Heart left ventricle (tissue), 16 donors: ENCODE measurements at regions not wholly inside any gene's neighbourhood (a gene's known extent, or its start where the extent isn't known, plus 50 kb on each side); places are given as distances from the start of the nearest gene placed in this dataset.

ENCODE experiments used
- ATAC-seq, 4 donors: fragments of 200-7000 bp; cut with Tn5 transposase; one replicate each; pipeline ENCODE4 v1.9.1; 2020 to 2022; ENCODE audit warnings: moderate library complexity in 4 of 4, mild to moderate bottlenecking in 3 of 4, moderate number of reproducible peaks in 1 of 4
- DNase-seq, 5 donors: peaks; one replicate each; pipeline ENCODE4 v3.0.0-alpha.2; 2020
- H3K27ac ChIP-seq, 12 donors: fragments of 200-600 bp; sonication (generic) in 4 of 12; one replicate each; pipeline versions ENCODE4 v1.5.0 to v1.8.0; 2016 to 2022; ENCODE audit warnings: mild to moderate bottlenecking in 2 of 12
- H3K27me3 ChIP-seq, 9 donors: fragments of 200-600 bp; sonication (generic) in 2 of 9; one replicate each; pipeline versions ENCODE4 v1.5.1 to v1.8.0; 2016 to 2022; ENCODE audit warnings: mild to moderate bottlenecking in 3 of 9
- H3K36me3 ChIP-seq, 9 donors: fragments of 200-600 bp; sonication (generic) in 2 of 9; one replicate each; pipeline versions ENCODE4 v1.5.0 to v1.8.0; 2018 to 2022; ENCODE audit warnings: mild to moderate bottlenecking in 2 of 9
- H3K4me1 ChIP-seq, 12 donors: fragments of 200-600 bp; sonication (generic) in 4 of 12; one replicate each; pipeline versions ENCODE4 v1.5.0 to v1.8.0; 2016 to 2022; ENCODE audit warnings: mild to moderate bottlenecking in 3 of 12
- H3K4me3 ChIP-seq, 12 donors: fragments of 200-600 bp; sonication (generic) in 4 of 12; one replicate each; pipeline versions ENCODE4 v1.5.0 to v1.8.0; 2017 to 2022; ENCODE audit warnings: mild to moderate bottlenecking in 9 of 12, moderate library complexity in 4 of 12
- H3K9me3 ChIP-seq, 12 donors: fragments of 200-600 bp; sonication (generic) in 4 of 12; one replicate each; pipeline versions ENCODE4 v1.5.0 to v1.8.0; 2016 to 2022; ENCODE audit warnings: mild to moderate bottlenecking in 1 of 12
- POLR2A ChIP-seq, 2 donors: fragments of 450-650 bp; IDR thresholded peaks; one replicate each; pipeline ENCODE4 v1.6.1; 2017; ENCODE audit warnings: antibody characterized with exemption in 2 of 2, mild to moderate bottlenecking in 2 of 2, moderate library complexity in 2 of 2
- WGBS, 4 donors: extraction: QIAGEN DNeasy Blood & Tissue Kit in 2 of 4; methylation state at CpG; one replicate each; pipeline versions ENCODE4 v1.1.5 to v1.1.7; 2013 to 2018; 5-methylcytosine and 5-hydroxymethylcytosine counted together
- intact Hi-C, 10 donors: fragments of 100-400 bp; cut with DNase I; formaldehyde crosslinking; loops; one replicate each; pipeline versions ENCODE4 v1.11.1 to v1.14.2; 2022
- TF ChIP-seq, protein P1 (sequence below), 12 donors: fragments of 200-600 bp; sonication (generic) in 4 of 12; IDR thresholded peaks; one replicate each; pipeline versions ENCODE4 v1.5.0 to v1.8.0; 2018 to 2022; ENCODE audit warnings: antibody characterized with exemption in 12 of 12, mild to moderate bottlenecking in 5 of 12
- donor health status: ischemic (EF 13 %, LVEDD 7.1; RV severe dilation, severe dysfunction).
- donor health status: healthy with polysubstance abuse.
- donor health status: DM: no; HTN: yes; CAD: no.
- donor health status: DM: no; HTN: no; CAD: no.
- donor health status: ischemic (EF 25% LVEDD 6.9; RV normal size, moderate dysfunction).
- donor health status: ischemic (EF 25% LVEDD 5.7; RV mildly dilated, moderate dysfunction).
- donor health status: healthy.
- donor health status: DM: yes; HTN: yes; CAD: no.
- donor health status: ischemic (EF 35%, LVEDD 5.7; RV mildly dilated, moderate dysfunction).
- donor health status: nonischemic (EF 11% LVEDD 7.7; RV severe dilation, severe dysfunction).
- donor health status: DM: yes; HTN: yes; CAD: no.
- donor health status: PGD.
- donor health status: ischemic (EF 29% LVEDD 5.4; RV normal size, mild dysfunction).
- donor health status: nonischemic (EF 23%, LVEDD 6.1; RV moderate dilation, normal function).

GRCh38 chr14:30805284-30805683 lies 69.1 kb upstream of the COCH start:
- Histone ChIP-seq H3K4me1 (peaks cover 0 to 7% (median 0%) of the 10 kb centered on the region in 12 donors), H3K9me3 (no peaks in the 10 kb centered on the region), H3K4me3 (no peak overlapping the region), H3K27ac (no peak overlapping the region), H3K36me3 (no peaks in the 10 kb centered on the region), H3K27me3 (no peaks in the 10 kb centered on the region)
- DNase-seq, result no peak
- TF ChIP-seq, protein P1, sequence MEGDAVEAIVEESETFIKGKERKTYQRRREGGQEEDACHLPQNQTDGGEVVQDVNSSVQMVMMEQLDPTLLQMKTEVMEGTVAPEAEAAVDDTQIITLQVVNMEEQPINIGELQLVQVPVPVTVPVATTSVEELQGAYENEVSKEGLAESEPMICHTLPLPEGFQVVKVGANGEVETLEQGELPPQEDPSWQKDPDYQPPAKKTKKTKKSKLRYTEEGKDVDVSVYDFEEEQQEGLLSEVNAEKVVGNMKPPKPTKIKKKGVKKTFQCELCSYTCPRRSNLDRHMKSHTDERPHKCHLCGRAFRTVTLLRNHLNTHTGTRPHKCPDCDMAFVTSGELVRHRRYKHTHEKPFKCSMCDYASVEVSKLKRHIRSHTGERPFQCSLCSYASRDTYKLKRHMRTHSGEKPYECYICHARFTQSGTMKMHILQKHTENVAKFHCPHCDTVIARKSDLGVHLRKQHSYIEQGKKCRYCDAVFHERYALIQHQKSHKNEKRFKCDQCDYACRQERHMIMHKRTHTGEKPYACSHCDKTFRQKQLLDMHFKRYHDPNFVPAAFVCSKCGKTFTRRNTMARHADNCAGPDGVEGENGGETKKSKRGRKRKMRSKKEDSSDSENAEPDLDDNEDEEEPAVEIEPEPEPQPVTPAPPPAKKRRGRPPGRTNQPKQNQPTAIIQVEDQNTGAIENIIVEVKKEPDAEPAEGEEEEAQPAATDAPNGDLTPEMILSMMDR (IDR thresholded peaks at IDR 0.05), result no peak
- TF ChIP-seq POLR2A (IDR thresholded peaks at IDR 0.05), result no peak
- ATAC-seq, result no peak
- WGBS, 4 donors, result 88 to 94% (median 91%) methylated on average over 3 of the region's 3 CpGs
- intact Hi-C loops, result no loop called here

DNA sequence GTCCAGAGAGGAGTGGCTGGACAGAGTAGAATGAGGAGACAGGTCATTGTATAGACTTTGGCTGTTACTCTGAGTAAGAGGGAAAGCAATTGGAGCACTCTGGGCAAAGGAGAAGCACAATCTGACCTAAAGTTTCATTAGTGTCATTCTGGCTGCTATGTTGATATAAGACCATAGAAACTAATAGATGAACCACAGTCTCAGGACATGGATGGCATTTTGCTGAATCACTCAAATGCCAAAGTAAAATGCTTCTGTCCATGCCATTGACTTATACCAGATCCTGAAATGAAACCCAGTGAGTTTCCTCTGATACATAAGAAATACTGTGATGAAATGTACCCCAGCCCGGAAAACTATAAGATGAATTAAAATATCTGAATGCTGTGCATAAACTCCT lies 65.8 kb upstream of the COCH start:
- no peak for ATAC-seq
- H3K4me1 ChIP-seq, result no peaks in the 10 kb centered on the region
- 92 to 97% (median 94%) methylated on average over 1 of the region's 1 CpG for WGBS, 4 donors

DNA sequence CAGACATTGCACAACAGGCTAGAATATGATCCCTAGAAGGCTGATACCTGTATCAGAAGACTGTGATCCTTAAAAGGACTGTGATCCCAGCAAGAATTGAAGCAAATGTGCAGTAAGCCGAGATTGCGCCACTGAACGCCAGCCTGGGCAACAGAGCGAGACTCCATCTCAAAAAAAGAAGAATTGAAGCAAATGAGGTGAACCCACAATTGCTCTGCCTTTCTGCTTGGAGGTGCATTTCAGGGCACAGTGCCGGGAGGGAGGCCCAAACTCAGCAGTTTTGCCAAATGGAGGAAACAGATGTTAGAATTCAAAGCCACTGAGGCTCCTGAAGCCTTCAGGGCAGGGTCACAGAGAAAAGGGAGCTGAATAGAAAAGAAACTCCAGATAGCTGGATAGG lies 61.1 kb upstream of the COCH start:
- Histone ChIP-seq H3K4me1 (no peaks in the 10 kb centered on the region), H3K27ac (no peak overlapping the region), H3K27me3 (no peaks in the 10 kb centered on the region), H3K4me3 (no peak overlapping the region), H3K36me3 (no peaks in the 10 kb centered on the region), H3K9me3 (no peaks in the 10 kb centered on the region)
- intact Hi-C loops, result no loop called here
- TF ChIP-seq, protein P1 (IDR thresholded peaks at IDR 0.05), result no peak
- TF ChIP-seq POLR2A (IDR thresholded peaks at IDR 0.05), result no peak
- DNase-seq (peak in 1 of 5 donors; percentile 45), ATAC-seq (no peak)
- WGBS, 4 donors, result 74 to 84% (median 75%) methylated on average over 5 of the region's 5 CpGs

More for the DNA sequence above, 65.8 kb upstream of the COCH start:
- no peaks in the 10 kb centered on the region for H3K27me3 ChIP-seq
- TF ChIP-seq, protein P1 (IDR thresholded peaks at IDR 0.05), result no peak
- no peak for TF ChIP-seq POLR2A (IDR thresholded peaks at IDR 0.05)
- no peak for DNase-seq
- H3K4me3 ChIP-seq, result no peak overlapping the region
- no peaks in the 10 kb centered on the region for H3K9me3 ChIP-seq
- H3K27ac ChIP-seq, result no peak overlapping the region
- intact Hi-C loops, result no loop called here
- H3K36me3 ChIP-seq, result no peaks in the 10 kb centered on the region

DNA sequence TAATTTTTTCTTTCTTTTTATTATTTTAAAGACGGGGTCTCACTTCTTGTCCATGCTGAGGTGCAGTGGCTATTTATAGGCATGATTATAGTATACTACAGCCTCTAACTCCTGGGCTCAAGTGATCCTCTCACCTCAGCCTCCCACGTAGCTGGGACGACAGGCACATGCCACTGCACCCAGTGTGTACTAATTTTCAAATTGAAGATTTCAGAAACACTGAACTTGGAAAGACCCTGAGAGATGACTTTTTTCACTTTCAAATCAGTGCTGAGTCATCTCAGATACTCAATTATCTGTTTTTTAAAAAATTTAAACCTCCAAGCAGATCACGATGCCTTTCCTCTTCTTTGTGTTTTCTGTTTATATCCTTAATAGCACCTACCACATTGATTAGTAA lies 53.7 kb upstream of the COCH start:
- WGBS, 4 donors, result 84 to 90% (median 85%) methylated on average over 4 of the region's 4 CpGs
- ATAC-seq, result no peak
- no peaks in the 10 kb centered on the region for H3K27me3 ChIP-seq
- no peak for DNase-seq
- TF ChIP-seq, protein P1 (IDR thresholded peaks at IDR 0.05), result no peak
- no peak for TF ChIP-seq POLR2A (IDR thresholded peaks at IDR 0.05)
- peaks cover 0 to 9% (median 2%) of the 10 kb centered on the region in 12 donors for H3K9me3 ChIP-seq
- H3K4me3 ChIP-seq, result no peak overlapping the region
- H3K36me3 ChIP-seq, result no peaks in the 10 kb centered on the region
- intact Hi-C loops, result no loop called here
- no peaks in the 10 kb centered on the region for H3K4me1 ChIP-seq
- no peak overlapping the region for H3K27ac ChIP-seq
